Peyer's patch (tissue), 4 donors: ENCODE measurements at regions not wholly inside any gene's neighbourhood (a gene's known extent, or its start where the extent isn't known, plus 50 kb on each side); places are given as distances from the start of the nearest gene placed in this dataset.

Source experiments
- DNase-seq, 3 donors: peaks; one replicate each; pipeline ENCODE4 v3.0.0-alpha.2; 2017 to 2019
- H3K27ac ChIP-seq, 4 donors: fragments of 200-600 bp; sonication (generic); one replicate each; pipeline ENCODE4 v1.5.1; 2016 to 2019
- H3K27me3 ChIP-seq, 2 donors: fragments of 200-600 bp; sonication (generic); one replicate each; pipeline ENCODE4 v1.5.1; 2019
- H3K36me3 ChIP-seq, 3 donors: fragments of 200-600 bp; sonication (generic); one replicate each; pipeline ENCODE4 v1.5.1; 2016 to 2019
- H3K4me1 ChIP-seq, 4 donors: fragments of 200-600 bp; sonication (generic); one replicate each; pipeline ENCODE4 v1.5.1; 2016 to 2019
- H3K4me3 ChIP-seq, 4 donors: fragments of 200-600 bp; sonication (generic); 1 replicate in 3 of 4; 2 replicates in 1 of 4; pipeline ENCODE4 v1.5.1; 2016 to 2019; ENCODE audit warnings: mild to moderate bottlenecking in 1 of 4
- H3K9me3 ChIP-seq, 4 donors: fragments of 200-600 bp; sonication (generic); one replicate each; pipeline ENCODE4 v1.5.1; 2016 to 2019; ENCODE audit warnings: mild to moderate bottlenecking in 1 of 4
- POLR2A ChIP-seq, 2 donors: fragments of 450-650 bp; IDR thresholded peaks; one replicate each; pipeline ENCODE4 v1.5.1; 2017; ENCODE audit warnings: antibody characterized with exemption in 2 of 2, mild to moderate bottlenecking in 2 of 2, moderate library complexity in 2 of 2
- TF ChIP-seq, protein P1 (sequence below), 6 experiments: fragments of 450-650 bp in 4 of 6; fragments of 200-600 bp in 2 of 6; sonication (generic) in 1 of 6; IDR thresholded peaks; one replicate each; pipeline ENCODE4 v1.5.1; 2017 to 2019; ENCODE audit warnings: antibody characterized with exemption in 6 of 6, mild to moderate bottlenecking in 3 of 6, moderate library complexity in 1 of 6

DNA sequence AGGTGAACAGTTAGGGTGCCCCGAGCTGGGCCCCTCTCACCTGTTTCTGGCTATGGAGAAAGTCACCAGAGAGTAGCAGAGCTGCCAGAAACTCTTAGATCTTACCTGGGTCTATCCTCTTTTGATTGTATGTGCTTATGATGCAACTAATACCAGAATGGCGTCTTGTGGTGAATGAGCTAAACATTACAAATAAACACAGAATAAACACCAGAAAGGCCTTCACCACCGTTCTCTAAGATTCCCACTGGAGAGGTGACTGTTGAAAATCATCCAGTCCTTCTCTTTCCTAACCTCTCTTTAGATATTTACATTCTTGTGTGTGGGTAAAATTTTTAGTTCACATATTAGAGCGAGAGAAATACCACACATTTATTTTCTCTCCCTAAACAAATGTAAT is 241.7 kb upstream of the GAS1 start:
- TF ChIP-seq POLR2A (IDR thresholded peaks at IDR 0.05): no peak
- TF ChIP-seq, protein P1, sequence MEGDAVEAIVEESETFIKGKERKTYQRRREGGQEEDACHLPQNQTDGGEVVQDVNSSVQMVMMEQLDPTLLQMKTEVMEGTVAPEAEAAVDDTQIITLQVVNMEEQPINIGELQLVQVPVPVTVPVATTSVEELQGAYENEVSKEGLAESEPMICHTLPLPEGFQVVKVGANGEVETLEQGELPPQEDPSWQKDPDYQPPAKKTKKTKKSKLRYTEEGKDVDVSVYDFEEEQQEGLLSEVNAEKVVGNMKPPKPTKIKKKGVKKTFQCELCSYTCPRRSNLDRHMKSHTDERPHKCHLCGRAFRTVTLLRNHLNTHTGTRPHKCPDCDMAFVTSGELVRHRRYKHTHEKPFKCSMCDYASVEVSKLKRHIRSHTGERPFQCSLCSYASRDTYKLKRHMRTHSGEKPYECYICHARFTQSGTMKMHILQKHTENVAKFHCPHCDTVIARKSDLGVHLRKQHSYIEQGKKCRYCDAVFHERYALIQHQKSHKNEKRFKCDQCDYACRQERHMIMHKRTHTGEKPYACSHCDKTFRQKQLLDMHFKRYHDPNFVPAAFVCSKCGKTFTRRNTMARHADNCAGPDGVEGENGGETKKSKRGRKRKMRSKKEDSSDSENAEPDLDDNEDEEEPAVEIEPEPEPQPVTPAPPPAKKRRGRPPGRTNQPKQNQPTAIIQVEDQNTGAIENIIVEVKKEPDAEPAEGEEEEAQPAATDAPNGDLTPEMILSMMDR (IDR thresholded peaks at IDR 0.05): no peak
- DNase-seq: no peak
- no peaks in the 10 kb centered on the region for H3K27me3 ChIP-seq

DNA sequence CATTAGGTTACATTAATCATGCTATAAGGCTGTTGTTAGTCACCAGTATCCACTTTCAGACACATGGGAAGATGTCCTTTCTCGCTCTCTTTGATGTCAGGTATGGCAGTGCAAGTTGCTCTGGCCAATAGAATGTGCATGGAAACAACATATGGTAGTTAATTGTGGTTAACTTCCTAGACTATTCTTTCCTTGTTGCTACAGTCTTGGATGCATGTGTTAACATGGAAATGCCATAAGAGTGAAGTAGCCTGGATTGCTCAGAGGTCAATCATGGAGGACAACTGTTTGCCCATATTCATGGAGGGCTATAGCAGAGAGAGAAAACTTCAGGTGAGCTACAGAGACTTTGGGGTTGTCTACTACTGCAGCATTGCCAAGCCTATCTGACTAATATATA is 245.8 kb upstream of the GAS1 start:
- no peak overlapping the region for H3K4me3 ChIP-seq
- TF ChIP-seq, protein P1 (IDR thresholded peaks at IDR 0.05): no peak
- no peak for TF ChIP-seq POLR2A (IDR thresholded peaks at IDR 0.05)
- no peaks in the 10 kb centered on the region for H3K9me3 ChIP-seq
- H3K27me3 ChIP-seq: no peaks in the 10 kb centered on the region
- no peaks in the 10 kb centered on the region for H3K36me3 ChIP-seq
- no peak for DNase-seq
- H3K4me1 ChIP-seq: no peaks in the 10 kb centered on the region
- no peak overlapping the region for H3K27ac ChIP-seq

More for the DNA sequence above, 241.7 kb upstream of the GAS1 start:
- Histone ChIP-seq H3K27ac (no peak overlapping the region), H3K4me1 (no peaks in the 10 kb centered on the region), H3K4me3 (no peak overlapping the region), H3K36me3 (no peaks in the 10 kb centered on the region), H3K9me3 (no peaks in the 10 kb centered on the region)

DNA sequence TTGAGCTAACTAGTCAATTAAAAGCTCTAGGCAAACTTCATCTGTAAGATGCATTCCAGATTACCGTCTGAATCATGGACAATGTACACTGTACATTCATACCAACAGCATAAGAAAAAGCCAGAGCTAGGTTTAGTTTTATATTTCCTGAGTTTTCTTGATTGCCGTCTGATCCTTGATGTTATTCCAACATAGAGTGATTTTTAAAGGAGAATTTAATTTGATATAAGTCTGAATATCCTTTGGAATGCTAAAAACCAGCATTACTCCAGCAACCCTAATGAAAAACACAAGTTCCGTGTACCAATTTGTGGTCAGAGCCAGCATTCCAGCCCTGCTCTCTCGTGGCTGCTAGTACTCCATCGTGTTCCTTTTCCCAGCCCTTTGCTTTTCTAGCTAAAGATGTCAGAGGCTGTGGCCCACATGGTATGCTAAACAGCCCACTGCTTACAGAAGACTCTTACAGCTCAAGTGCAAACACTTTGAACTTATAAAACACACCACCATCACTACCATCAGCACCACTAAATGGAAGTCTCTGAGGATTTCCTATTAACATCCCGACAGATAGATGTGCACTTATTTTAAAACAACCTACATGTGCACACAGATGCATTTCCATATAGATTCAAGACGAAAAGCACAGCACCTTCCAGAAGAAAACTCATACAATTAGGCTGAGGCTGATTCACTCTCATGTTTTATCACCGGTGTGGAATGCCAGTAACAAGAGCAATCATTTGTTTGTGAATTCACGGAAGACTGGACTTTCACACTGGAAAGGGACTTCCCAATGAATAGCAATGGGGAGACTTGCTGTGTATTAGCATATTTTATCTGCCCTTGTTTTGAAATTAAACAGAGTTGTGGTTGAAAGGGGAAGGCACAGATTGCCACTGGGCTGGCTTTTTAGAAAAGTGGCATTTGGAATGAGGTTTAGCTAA is 246.9 kb upstream of the GAS1 start:
- Histone ChIP-seq H3K9me3 (no peaks in the 10 kb centered on the region), H3K4me1 (no peaks in the 10 kb centered on the region), H3K36me3 (no peaks in the 10 kb centered on the region), H3K27me3 (no peaks in the 10 kb centered on the region), H3K27ac (no peak overlapping the region), H3K4me3 (no peak overlapping the region)
- DNase-seq: no peak
- TF ChIP-seq POLR2A (IDR thresholded peaks at IDR 0.05): no peak
- TF ChIP-seq, protein P1 (IDR thresholded peaks at IDR 0.05): no peak

DNA sequence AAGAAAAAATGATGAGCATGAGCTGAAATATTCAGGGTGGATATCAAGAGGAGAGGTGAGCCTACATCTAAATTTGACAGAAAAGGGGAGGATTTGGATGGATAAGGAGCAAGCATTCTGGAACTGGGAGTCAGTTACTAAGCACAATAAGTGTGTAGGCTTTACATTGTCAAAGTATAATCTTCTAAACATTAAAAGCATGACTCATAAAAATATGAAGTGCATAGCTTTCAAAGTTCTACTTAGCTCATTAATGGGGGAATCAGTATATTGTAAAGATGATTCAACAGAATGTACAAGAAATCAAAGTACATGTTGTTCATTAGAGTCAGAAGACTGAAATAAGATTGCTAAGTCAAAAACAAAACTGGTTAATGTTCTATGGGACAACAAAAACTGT is 248.0 kb upstream of the GAS1 start:
- H3K27me3 ChIP-seq: no peaks in the 10 kb centered on the region
- H3K9me3 ChIP-seq: no peaks in the 10 kb centered on the region
- TF ChIP-seq, protein P1 (IDR thresholded peaks at IDR 0.05): no peak
- TF ChIP-seq POLR2A (IDR thresholded peaks at IDR 0.05): no peak
- H3K4me3 ChIP-seq: no peak overlapping the region
- DNase-seq: no peak
- H3K27ac ChIP-seq: no peak overlapping the region
- H3K4me1 ChIP-seq: no peaks in the 10 kb centered on the region
- H3K36me3 ChIP-seq: no peaks in the 10 kb centered on the region

DNA sequence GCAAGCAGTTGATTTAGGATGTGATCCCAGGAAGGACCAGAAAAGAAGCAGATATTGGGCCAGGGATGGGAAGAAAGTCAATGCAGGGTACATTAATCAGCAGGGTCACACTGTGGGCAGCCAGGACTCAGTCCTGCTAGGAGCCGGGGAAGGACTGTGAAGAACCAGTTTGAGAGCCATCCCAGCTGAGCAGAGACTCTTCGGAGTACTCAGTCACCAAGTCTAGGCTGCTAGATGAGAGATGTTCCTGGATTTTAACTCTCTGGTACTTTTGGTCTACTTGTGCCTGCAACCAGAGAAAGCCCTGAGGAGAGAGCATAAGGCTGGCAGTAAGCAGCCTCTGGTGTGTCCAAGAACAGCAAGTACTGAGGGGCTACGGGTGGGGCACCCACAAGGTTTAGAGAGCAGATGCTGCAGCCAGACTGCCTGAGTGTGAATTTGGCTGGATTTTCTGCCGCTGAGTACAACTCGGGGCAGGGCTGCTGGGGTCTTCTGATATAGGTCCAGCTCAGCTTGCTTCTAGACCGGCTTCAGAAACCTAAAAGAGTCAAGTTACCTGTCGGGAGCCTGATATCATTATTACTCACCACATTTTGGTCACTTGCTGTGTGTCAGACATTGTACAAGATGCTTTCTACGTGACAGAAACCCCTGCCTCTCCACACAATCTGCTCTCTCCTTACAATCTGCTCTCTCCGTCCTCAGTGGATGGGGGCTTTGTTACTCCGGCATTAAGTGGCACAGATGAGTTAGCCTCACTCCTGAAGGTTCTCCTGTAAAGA is 250.2 kb upstream of the GAS1 start:
- H3K27ac ChIP-seq: no peak overlapping the region
- no peaks in the 10 kb centered on the region for H3K36me3 ChIP-seq
- TF ChIP-seq POLR2A (IDR thresholded peaks at IDR 0.05): no peak
- TF ChIP-seq, protein P1 (IDR thresholded peaks at IDR 0.05): no peak
- no peaks in the 10 kb centered on the region for H3K27me3 ChIP-seq
- DNase-seq: no peak
- H3K9me3 ChIP-seq: no peaks in the 10 kb centered on the region
- H3K4me1 ChIP-seq: no peaks in the 10 kb centered on the region
- H3K4me3 ChIP-seq: no peak overlapping the region
